Neuron (in vitro differentiated cells): ENCODE measurements at regions not wholly inside any gene's neighbourhood (a gene's known extent, or its start where the extent isn't known, plus 50 kb on each side); places are given as distances from the start of the nearest gene placed in this dataset.

ENCODE experiments used
- H2AFZ ChIP-seq: one replicate; pipeline ENCODE4 v1.6.1; 2013; ENCODE audit warnings: low read depth, mild to moderate bottlenecking, inconsistent platforms, low read length, moderate library complexity
- H3K27me3 ChIP-seq: one replicate; pipeline ENCODE4 v1.6.1; 2013; ENCODE audit warnings: low read length; ENCODE audit not compliant: insufficient read depth
- H3K36me3 ChIP-seq: one replicate; pipeline ENCODE4 v1.6.1; 2013; ENCODE audit warnings: low read length; ENCODE audit not compliant: insufficient read depth
- H3K4me1 ChIP-seq: one replicate; pipeline ENCODE4 v1.6.1; 2013; ENCODE audit warnings: low read length; ENCODE audit not compliant: insufficient read depth
- H3K4me3 ChIP-seq: 2 replicates; pipeline ENCODE4 v1.5.1; 2013; ENCODE audit warnings: mild to moderate bottlenecking, low read length, moderate library complexity
- H3K9me3 ChIP-seq: one replicate; pipeline ENCODE4 v1.6.1; 2013; ENCODE audit warnings: low read length

- Histone ChIP-seq H3K9me3 (no peaks in the 10 kb centered on the region), H3K4me1 (no peaks in the 10 kb centered on the region), H2AFZ (no peak overlapping the region), H3K36me3 (no peaks in the 10 kb centered on the region), H3K4me3 (no peak overlapping the region), H3K27me3 (no peaks in the 10 kb centered on the region)
Measured at GRCh38 chr3:6248528-6248927, 612.4 kb upstream of the GRM7 start.

- H3K27me3 ChIP-seq: no peaks in the 10 kb centered on the region
- H3K36me3 ChIP-seq: no peaks in the 10 kb centered on the region
- H3K4me3 ChIP-seq: no peak overlapping the region
- no peak overlapping the region for H2AFZ ChIP-seq
- no peaks in the 10 kb centered on the region for H3K9me3 ChIP-seq
- H3K4me1 ChIP-seq: no peaks in the 10 kb centered on the region
Measured at GRCh38 chr3:6249679-6250078, 611.2 kb upstream of the GRM7 start.

- Histone ChIP-seq H3K36me3 (no peaks in the 10 kb centered on the region), H3K4me1 (no peaks in the 10 kb centered on the region), H3K27me3 (no peaks in the 10 kb centered on the region), H3K9me3 (no peaks in the 10 kb centered on the region), H2AFZ (no peak overlapping the region), H3K4me3 (no peak overlapping the region)
Measured at GRCh38 chr3:6250167-6250566, 610.7 kb upstream of the GRM7 start.

GRCh38 chr3:6251612-6252400, 609.1 kb upstream of the GRM7 start:
- no peaks in the 10 kb centered on the region for H3K27me3 ChIP-seq
- H3K4me1 ChIP-seq: no peaks in the 10 kb centered on the region
- no peak overlapping the region for H3K4me3 ChIP-seq
- no peaks in the 10 kb centered on the region for H3K36me3 ChIP-seq
- H3K9me3 ChIP-seq: no peaks in the 10 kb centered on the region
- H2AFZ ChIP-seq: no peak overlapping the region

GRCh38 chr3:6254490-6254889, 606.4 kb upstream of the GRM7 start:
- Histone ChIP-seq H3K27me3 (no peaks in the 10 kb centered on the region), H3K9me3 (no peaks in the 10 kb centered on the region), H2AFZ (no peak overlapping the region), H3K4me3 (no peak overlapping the region), H3K36me3 (no peaks in the 10 kb centered on the region), H3K4me1 (no peaks in the 10 kb centered on the region)

- Histone ChIP-seq H2AFZ (no peak overlapping the region), H3K9me3 (no peaks in the 10 kb centered on the region), H3K4me3 (no peak overlapping the region), H3K4me1 (no peaks in the 10 kb centered on the region), H3K36me3 (no peaks in the 10 kb centered on the region), H3K27me3 (no peaks in the 10 kb centered on the region)
Measured at GRCh38 chr3:6255229-6255628, 605.7 kb upstream of the GRM7 start.

GRCh38 chr3:6260551-6261191, 600.2 kb upstream of the GRM7 start:
- Histone ChIP-seq H2AFZ (no peak overlapping the region), H3K27me3 (no peaks in the 10 kb centered on the region), H3K4me1 (no peaks in the 10 kb centered on the region), H3K4me3 (no peak overlapping the region), H3K36me3 (no peaks in the 10 kb centered on the region), H3K9me3 (no peaks in the 10 kb centered on the region)

GRCh38 chr3:6262010-6262409, 598.9 kb upstream of the GRM7 start:
- no peaks in the 10 kb centered on the region for H3K4me1 ChIP-seq
- H3K9me3 ChIP-seq: no peaks in the 10 kb centered on the region

GRCh38 chr3:6264036-6264435, 596.9 kb upstream of the GRM7 start:
- no peaks in the 10 kb centered on the region for H3K36me3 ChIP-seq
- H3K4me1 ChIP-seq: no peaks in the 10 kb centered on the region
- H3K27me3 ChIP-seq: no peaks in the 10 kb centered on the region
- no peak overlapping the region for H2AFZ ChIP-seq
- no peak overlapping the region for H3K4me3 ChIP-seq
- no peaks in the 10 kb centered on the region for H3K9me3 ChIP-seq

More at GRCh38 chr3:6262010-6262409, 598.9 kb upstream of the GRM7 start:
- Histone ChIP-seq H3K4me3 (no peak overlapping the region), H3K27me3 (no peaks in the 10 kb centered on the region), H3K36me3 (no peaks in the 10 kb centered on the region), H2AFZ (no peak overlapping the region)

- Histone ChIP-seq H3K27me3 (no peaks in the 10 kb centered on the region), H3K36me3 (no peaks in the 10 kb centered on the region), H2AFZ (no peak overlapping the region), H3K9me3 (no peaks in the 10 kb centered on the region), H3K4me3 (no peak overlapping the region), H3K4me1 (no peaks in the 10 kb centered on the region)
Measured at GRCh38 chr3:6264906-6265305, 596.0 kb upstream of the GRM7 start.

GRCh38 chr3:6266135-6266534, 594.8 kb upstream of the GRM7 start:
- Histone ChIP-seq H3K36me3 (no peaks in the 10 kb centered on the region), H3K9me3 (no peaks in the 10 kb centered on the region), H2AFZ (no peak overlapping the region), H3K4me1 (no peaks in the 10 kb centered on the region), H3K4me3 (no peak overlapping the region), H3K27me3 (no peaks in the 10 kb centered on the region)

GRCh38 chr3:6273878-6274277, 587.0 kb upstream of the GRM7 start:
- Histone ChIP-seq H2AFZ (no peak overlapping the region), H3K36me3 (no peaks in the 10 kb centered on the region), H3K9me3 (no peaks in the 10 kb centered on the region), H3K4me1 (no peaks in the 10 kb centered on the region), H3K4me3 (no peak overlapping the region), H3K27me3 (no peaks in the 10 kb centered on the region)

GRCh38 chr3:6281662-6282061, 579.3 kb upstream of the GRM7 start:
- no peaks in the 10 kb centered on the region for H3K4me1 ChIP-seq
- H3K4me3 ChIP-seq: no peak overlapping the region
- H2AFZ ChIP-seq: no peak overlapping the region
- no peaks in the 10 kb centered on the region for H3K9me3 ChIP-seq
- H3K27me3 ChIP-seq: no peaks in the 10 kb centered on the region
- no peaks in the 10 kb centered on the region for H3K36me3 ChIP-seq
